Uterus (tissue), 3 donors: ENCODE measurements at regions not wholly inside any gene's neighbourhood (a gene's known extent, or its start where the extent isn't known, plus 50 kb on each side); places are given as distances from the start of the nearest gene placed in this dataset.

Experiments
- DNase-seq, 2 donors: peaks; one replicate each; pipeline ENCODE4 v3.0.0-alpha.2; 2019 to 2020
- H3K27ac ChIP-seq, 2 donors: fragments of 200-600 bp; sonication (generic); 1 replicate in 1 of 2; 2 replicates in 1 of 2; pipeline ENCODE4 v1.5.1; 2016 to 2018
- H3K27me3 ChIP-seq, 2 donors: fragments of 200-600 bp; sonication (generic); one replicate each; pipeline ENCODE4 v1.5.1; 2018 to 2019; ENCODE audit warnings: control low read depth in 1 of 2
- H3K36me3 ChIP-seq, 2 donors: fragments of 200-600 bp; sonication (generic); one replicate each; pipeline ENCODE4 v1.5.1; 2019; ENCODE audit warnings: control low read depth in 1 of 2
- H3K4me1 ChIP-seq, 2 donors: fragments of 200-600 bp; sonication (generic); one replicate each; pipeline ENCODE4 v1.5.1; 2018 to 2019; ENCODE audit warnings: control low read depth in 1 of 2
- H3K4me3 ChIP-seq, 2 donors: fragments of 200-600 bp; sonication (generic); 1 replicate in 1 of 2; 2 replicates in 1 of 2; pipeline ENCODE4 v1.5.1; 2018 to 2019; ENCODE audit warnings: mild to moderate bottlenecking in 1 of 2
- H3K9me3 ChIP-seq, 2 donors: fragments of 200-600 bp; sonication (generic); one replicate each; pipeline ENCODE4 v1.5.1; 2019; ENCODE audit warnings: control low read depth in 1 of 2
- POLR2A ChIP-seq, 2 donors: fragments of 450-650 bp; IDR thresholded peaks; one replicate each; pipeline ENCODE4 v1.6.1; 2016; ENCODE audit warnings: antibody characterized with exemption in 2 of 2, mild to moderate bottlenecking in 1 of 2, moderate library complexity in 1 of 2
- intact Hi-C: fragments of 100-400 bp; cut with DNase I; formaldehyde crosslinking; loops from one replicate; pipeline ENCODE4 v1.15.1; 2023; ENCODE audit warnings: low total_unique reads
- TF ChIP-seq, protein P1 (sequence below), 4 experiments: fragments of 200-600 bp in 2 of 4; fragments of 450-650 bp in 2 of 4; sonication (generic) in 2 of 4; IDR thresholded peaks; one replicate each; pipeline ENCODE4 v1.5.1; 2016 to 2019; ENCODE audit warnings: antibody characterized with exemption in 4 of 4, mild to moderate bottlenecking in 2 of 4, moderate library complexity in 1 of 4
- donor health status: DM: yes; HTN: yes; CAD: no.

- intact Hi-C loops: no loop called here
- Histone ChIP-seq H3K36me3 (no peaks in the 10 kb centered on the region), H3K4me1 (no peaks in the 10 kb centered on the region), H3K9me3 (no peaks in the 10 kb centered on the region), H3K27me3 (no peaks in the 10 kb centered on the region), H3K27ac (no peak overlapping the region), H3K4me3 (no peak overlapping the region)
- no peak for DNase-seq
- TF ChIP-seq, protein P1, sequence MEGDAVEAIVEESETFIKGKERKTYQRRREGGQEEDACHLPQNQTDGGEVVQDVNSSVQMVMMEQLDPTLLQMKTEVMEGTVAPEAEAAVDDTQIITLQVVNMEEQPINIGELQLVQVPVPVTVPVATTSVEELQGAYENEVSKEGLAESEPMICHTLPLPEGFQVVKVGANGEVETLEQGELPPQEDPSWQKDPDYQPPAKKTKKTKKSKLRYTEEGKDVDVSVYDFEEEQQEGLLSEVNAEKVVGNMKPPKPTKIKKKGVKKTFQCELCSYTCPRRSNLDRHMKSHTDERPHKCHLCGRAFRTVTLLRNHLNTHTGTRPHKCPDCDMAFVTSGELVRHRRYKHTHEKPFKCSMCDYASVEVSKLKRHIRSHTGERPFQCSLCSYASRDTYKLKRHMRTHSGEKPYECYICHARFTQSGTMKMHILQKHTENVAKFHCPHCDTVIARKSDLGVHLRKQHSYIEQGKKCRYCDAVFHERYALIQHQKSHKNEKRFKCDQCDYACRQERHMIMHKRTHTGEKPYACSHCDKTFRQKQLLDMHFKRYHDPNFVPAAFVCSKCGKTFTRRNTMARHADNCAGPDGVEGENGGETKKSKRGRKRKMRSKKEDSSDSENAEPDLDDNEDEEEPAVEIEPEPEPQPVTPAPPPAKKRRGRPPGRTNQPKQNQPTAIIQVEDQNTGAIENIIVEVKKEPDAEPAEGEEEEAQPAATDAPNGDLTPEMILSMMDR (IDR thresholded peaks at IDR 0.05): no peak
Observed at GRCh38 chr4:124973716-124974115, 261.2 kb upstream of the ANKRD50 start.

- no peak for DNase-seq
- H3K36me3 ChIP-seq: no peaks in the 10 kb centered on the region
- intact Hi-C loops: no loop called here
- no peak for TF ChIP-seq POLR2A (IDR thresholded peaks at IDR 0.05)
- TF ChIP-seq, protein P1 (IDR thresholded peaks at IDR 0.05): no peak
- no peak overlapping the region for H3K4me3 ChIP-seq
- no peaks in the 10 kb centered on the region for H3K4me1 ChIP-seq
- H3K27me3 ChIP-seq: no peaks in the 10 kb centered on the region
- no peaks in the 10 kb centered on the region for H3K9me3 ChIP-seq
- H3K27ac ChIP-seq: no peak overlapping the region
Observed at GRCh38 chr4:124970011-124970410, 257.5 kb upstream of the ANKRD50 start.

GRCh38 chr4:124965497-124965891 lies 253.0 kb upstream of the ANKRD50 start:
- no peak for DNase-seq
- intact Hi-C loops: no loop called here
- Histone ChIP-seq H3K4me3 (no peak overlapping the region), H3K4me1 (no peaks in the 10 kb centered on the region), H3K36me3 (no peaks in the 10 kb centered on the region), H3K27ac (no peak overlapping the region), H3K9me3 (no peaks in the 10 kb centered on the region), H3K27me3 (no peaks in the 10 kb centered on the region)
- TF ChIP-seq POLR2A (IDR thresholded peaks at IDR 0.05): no peak
- TF ChIP-seq, protein P1 (IDR thresholded peaks at IDR 0.05): no peak

GRCh38 chr4:124964852-124965496 lies 252.4 kb upstream of the ANKRD50 start:
- Histone ChIP-seq H3K27me3 (no peaks in the 10 kb centered on the region), H3K27ac (no peak overlapping the region), H3K9me3 (no peaks in the 10 kb centered on the region), H3K4me1 (no peaks in the 10 kb centered on the region), H3K4me3 (no peak overlapping the region), H3K36me3 (no peaks in the 10 kb centered on the region)
- intact Hi-C loops: no loop called here
- no peak for DNase-seq
- no peak for TF ChIP-seq POLR2A (IDR thresholded peaks at IDR 0.05)
- TF ChIP-seq, protein P1 (IDR thresholded peaks at IDR 0.05): no peak

GRCh38 chr4:124964251-124964650 lies 251.7 kb upstream of the ANKRD50 start:
- Histone ChIP-seq H3K27ac (no peak overlapping the region), H3K4me1 (no peaks in the 10 kb centered on the region), H3K9me3 (no peaks in the 10 kb centered on the region), H3K36me3 (no peaks in the 10 kb centered on the region), H3K4me3 (no peak overlapping the region), H3K27me3 (no peaks in the 10 kb centered on the region)
- DNase-seq: no peak
- TF ChIP-seq, protein P1 (IDR thresholded peaks at IDR 0.05): no peak
- TF ChIP-seq POLR2A (IDR thresholded peaks at IDR 0.05): no peak
- intact Hi-C loops: no loop called here
